Uterus (tissue), 2 donors: ENCODE measurements at regions not wholly inside any gene's neighbourhood (a gene's known extent, or its start where the extent isn't known, plus 50 kb on each side); places are given as distances from the start of the nearest gene placed in this dataset.

ENCODE experiments used
- CTCF ChIP-seq, 4 experiments: fragments of 200-600 bp in 2 of 4; fragments of 450-650 bp in 2 of 4; sonication (generic) in 2 of 4; IDR thresholded peaks; one replicate each; pipeline ENCODE4 v1.5.1; 2016 to 2019; ENCODE audit warnings: antibody characterized with exemption in 4 of 4, mild to moderate bottlenecking in 2 of 4, moderate library complexity in 1 of 4
- POLR2A ChIP-seq, 2 donors: fragments of 450-650 bp; IDR thresholded peaks; one replicate each; pipeline ENCODE4 v1.6.1; 2016; ENCODE audit warnings: antibody characterized with exemption in 2 of 2, mild to moderate bottlenecking in 1 of 2, moderate library complexity in 1 of 2

- TF ChIP-seq CTCF (IDR thresholded peaks at IDR 0.05) (no peak), POLR2A (IDR thresholded peaks at IDR 0.05) (no peak)
Measured at GRCh38 chr4:178665916-178666315, 1223.7 kb upstream of the AGA start.
